ENCODE measurements at regions not wholly inside any gene's neighbourhood (a gene's known extent, or its start where the extent isn't known, plus 50 kb on each side); places are given as distances from the start of the nearest gene placed in this dataset.
A peak's percentile ranks its signal among the peaks of the same experiment; 100 is the strongest.
"Not testable (repeated sequence)": the region's sequence is repeated elsewhere in the genome, so short reads cannot be mapped to it uniquely, and the experiment has no call there.

- peaks cover 2% of the 10 kb centered on the region for H3K9me3 Mint-ChIP-seq
- H3K27ac Mint-ChIP-seq: no peak overlapping the region
- no peaks in the 10 kb centered on the region for H3K4me1 Mint-ChIP-seq
- DNase-seq (peak; percentile 6), ATAC-seq (ENCODE audit: low read depth) (no peak)
- no peaks in the 10 kb centered on the region for H3K36me3 Mint-ChIP-seq
- H3K4me3 Mint-ChIP-seq: no peak overlapping the region
- H3K27me3 Mint-ChIP-seq: peaks cover 7% of the 10 kb centered on the region
- POLR2A ChIA-PET: no interaction called here
Observed at GRCh38 chr10:71090330-71090729, 122.0 kb upstream of the UNC5B start.

- ATAC-seq (ENCODE audit: low read depth): no peak
- no peaks in the 10 kb centered on the region for H3K36me3 Mint-ChIP-seq
- no peak overlapping the region for H3K27ac Mint-ChIP-seq
- DNase-seq: peak; percentile 14
- peaks cover 7% of the 10 kb centered on the region for H3K27me3 Mint-ChIP-seq
- POLR2A ChIA-PET: no interaction called here
- H3K4me1 Mint-ChIP-seq: no peaks in the 10 kb centered on the region
- peaks cover 2% of the 10 kb centered on the region for H3K9me3 Mint-ChIP-seq
- no peak overlapping the region for H3K4me3 Mint-ChIP-seq
Observed at GRCh38 chr10:71090801-71091200, 121.6 kb upstream of the UNC5B start.

- Mint-ChIP-seq H3K4me3 (no peak overlapping the region), H3K9me3 (peaks cover 2% of the 10 kb centered on the region), H3K27ac (no peak overlapping the region), H3K27me3 (peaks cover 7% of the 10 kb centered on the region), H3K36me3 (no peaks in the 10 kb centered on the region), H3K4me1 (no peaks in the 10 kb centered on the region)
- ATAC-seq (ENCODE audit: low read depth) (no peak), DNase-seq (no peak)
- POLR2A ChIA-PET: no interaction called here
Observed at GRCh38 chr10:71092812-71093401, 119.5 kb upstream of the UNC5B start.

- Mint-ChIP-seq H3K27ac (no peak overlapping the region), H3K4me3 (no peak overlapping the region), H3K4me1 (no peaks in the 10 kb centered on the region), H3K9me3 (peaks cover 2% of the 10 kb centered on the region), H3K27me3 (peaks cover 9% of the 10 kb centered on the region), H3K36me3 (no peaks in the 10 kb centered on the region)
- no peak for ATAC-seq (ENCODE audit: low read depth)
- peak; percentile 4 for DNase-seq
- POLR2A ChIA-PET: no interaction called here
Observed at GRCh38 chr10:71093531-71093930, 118.8 kb upstream of the UNC5B start.

GRCh38 chr10:71094712-71095390, 117.5 kb upstream of the UNC5B start:
- no peaks in the 10 kb centered on the region for H3K4me1 Mint-ChIP-seq
- no peak for ATAC-seq (ENCODE audit: low read depth)
- peaks cover 2% of the 10 kb centered on the region for H3K9me3 Mint-ChIP-seq
- POLR2A ChIA-PET: no interaction called here
- H3K27me3 Mint-ChIP-seq: peaks cover 21% of the 10 kb centered on the region
- no peak overlapping the region for H3K27ac Mint-ChIP-seq
- H3K36me3 Mint-ChIP-seq: no peaks in the 10 kb centered on the region
- no peak overlapping the region for H3K4me3 Mint-ChIP-seq
- no peak for DNase-seq

GRCh38 chr10:71099731-71100361, 112.5 kb upstream of the UNC5B start:
- H3K27me3 Mint-ChIP-seq: peaks cover 43% of the 10 kb centered on the region
- POLR2A ChIA-PET: no interaction called here
- H3K36me3 Mint-ChIP-seq: no peaks in the 10 kb centered on the region
- no peaks in the 10 kb centered on the region for H3K4me1 Mint-ChIP-seq
- no peak overlapping the region for H3K4me3 Mint-ChIP-seq
- DNase-seq (no peak), ATAC-seq (ENCODE audit: low read depth) (no peak)
- H3K27ac Mint-ChIP-seq: no peak overlapping the region
- H3K9me3 Mint-ChIP-seq: no peaks in the 10 kb centered on the region

- ATAC-seq (ENCODE audit: low read depth) (no peak), DNase-seq (no peak)
- peaks cover 38% of the 10 kb centered on the region for H3K27me3 Mint-ChIP-seq
- H3K9me3 Mint-ChIP-seq: peaks cover 11% of the 10 kb centered on the region
- POLR2A ChIA-PET: no interaction called here
- H3K4me3 Mint-ChIP-seq: no peak overlapping the region
- H3K36me3 Mint-ChIP-seq: no peaks in the 10 kb centered on the region
- H3K27ac Mint-ChIP-seq: no peak overlapping the region
- H3K4me1 Mint-ChIP-seq: peaks cover 2% of the 10 kb centered on the region
Observed at GRCh38 chr10:71103961-71104360, 108.4 kb upstream of the UNC5B start.

- peaks cover 11% of the 10 kb centered on the region for H3K9me3 Mint-ChIP-seq
- POLR2A ChIA-PET; H3K4me1 Mint-ChIP-seq; H3K4me3 Mint-ChIP-seq; ATAC-seq (ENCODE audit: low read depth); DNase-seq; H3K36me3 Mint-ChIP-seq; H3K27ac Mint-ChIP-seq: not testable (repeated sequence)
- peaks cover 29% of the 10 kb centered on the region for H3K27me3 Mint-ChIP-seq
Observed at GRCh38 chr10:71106151-71106550, 106.2 kb upstream of the UNC5B start.

GRCh38 chr10:71107117-71107516, 105.3 kb upstream of the UNC5B start:
- Mint-ChIP-seq H3K9me3 (peaks cover 11% of the 10 kb centered on the region), H3K27me3 (peaks cover 24% of the 10 kb centered on the region)
- DNase-seq; H3K36me3 Mint-ChIP-seq; H3K4me3 Mint-ChIP-seq; ATAC-seq (ENCODE audit: low read depth); H3K4me1 Mint-ChIP-seq; POLR2A ChIA-PET; H3K27ac Mint-ChIP-seq: not testable (repeated sequence)

- H3K36me3 Mint-ChIP-seq; H3K4me3 Mint-ChIP-seq; ATAC-seq (ENCODE audit: low read depth); H3K4me1 Mint-ChIP-seq; POLR2A ChIA-PET; H3K27ac Mint-ChIP-seq; DNase-seq: not testable (repeated sequence)
- peaks cover 11% of the 10 kb centered on the region for H3K9me3 Mint-ChIP-seq
- peaks cover 26% of the 10 kb centered on the region for H3K27me3 Mint-ChIP-seq
Observed at GRCh38 chr10:71108042-71108441, 104.3 kb upstream of the UNC5B start.

- H3K4me1 Mint-ChIP-seq: no peaks in the 10 kb centered on the region
- no peak overlapping the region for H3K27ac Mint-ChIP-seq
- no peak overlapping the region for H3K4me3 Mint-ChIP-seq
Observed at GRCh38 chr10:71112138-71112785, 100.1 kb upstream of the UNC5B start.

GRCh38 chr10:71116426-71116825, 95.9 kb upstream of the UNC5B start:
- H3K27me3 Mint-ChIP-seq: peaks cover 26% of the 10 kb centered on the region
- peaks cover 13% of the 10 kb centered on the region for H3K9me3 Mint-ChIP-seq
- no peaks in the 10 kb centered on the region for H3K4me1 Mint-ChIP-seq
- DNase-seq (no peak), ATAC-seq (ENCODE audit: low read depth) (no peak)
- H3K4me3 Mint-ChIP-seq: no peak overlapping the region
- POLR2A ChIA-PET: no interaction called here
- no peaks in the 10 kb centered on the region for H3K36me3 Mint-ChIP-seq
- no peak overlapping the region for H3K27ac Mint-ChIP-seq

More at GRCh38 chr10:71112138-71112785, 100.1 kb upstream of the UNC5B start:
- DNase-seq (no peak), ATAC-seq (ENCODE audit: low read depth) (no peak)
- Mint-ChIP-seq H3K27me3 (peaks cover 32% of the 10 kb centered on the region), H3K9me3 (peaks cover 16% of the 10 kb centered on the region), H3K36me3 (no peaks in the 10 kb centered on the region)
- POLR2A ChIA-PET: no interaction called here

GRCh38 chr10:71117589-71117988, 94.8 kb upstream of the UNC5B start:
- H3K27ac Mint-ChIP-seq: not testable (repeated sequence)

GRCh38 chr10:71123023-71123422, 89.3 kb upstream of the UNC5B start:
- DNase-seq (no peak), ATAC-seq (ENCODE audit: low read depth) (no peak)
- Mint-ChIP-seq H3K27me3 (peaks cover 31% of the 10 kb centered on the region), H3K4me3 (no peak overlapping the region), H3K4me1 (peaks cover under 1% of the 10 kb centered on the region), H3K36me3 (no peaks in the 10 kb centered on the region), H3K9me3 (no peaks in the 10 kb centered on the region), H3K27ac (no peak overlapping the region)
- POLR2A ChIA-PET: no interaction called here

More at GRCh38 chr10:71117589-71117988, 94.8 kb upstream of the UNC5B start:
- POLR2A ChIA-PET; H3K4me3 Mint-ChIP-seq; DNase-seq; ATAC-seq (ENCODE audit: low read depth); H3K4me1 Mint-ChIP-seq; H3K36me3 Mint-ChIP-seq: not testable (repeated sequence)
- Mint-ChIP-seq H3K9me3 (peaks cover 13% of the 10 kb centered on the region), H3K27me3 (peaks cover 27% of the 10 kb centered on the region)

Data from activated naive CD8-positive, alpha-beta T cell treated with anti-CD3 and anti-CD28 coated beads, Interleukin-2, amount 10 ng/mL, durations not matched to agents 7 days and 5 days (primary cell).